ENCODE measurements at regions not wholly inside any gene's neighbourhood (a gene's known extent, or its start where the extent isn't known, plus 50 kb on each side); places are given as distances from the start of the nearest gene placed in this dataset.

GRCh38 chr14:40576880-40577478, 1029.7 kb upstream of the LRFN5 start (continued):
- no peak for TF ChIP-seq ZNF331 (CRISPR knock-in tag; IDR thresholded peaks at IDR 0.05; ENCODE audit: low read depth)
- no peak for TF ChIP-seq JUNB (IDR thresholded peaks at IDR 0.05; ENCODE audit: unreplicated experiment)
- TF ChIP-seq STAT1 (IDR thresholded peaks at IDR 0.05; ENCODE audit: unreplicated experiment), result no peak

GRCh38 chr14:40574780-40575179, 1031.9 kb upstream of the LRFN5 start:
- TF ChIP-seq JUNB (IDR thresholded peaks at IDR 0.05; ENCODE audit: unreplicated experiment) (no peak), EZH2phosphoT487 (IDR thresholded peaks at IDR 0.05; ENCODE audit: unreplicated experiment) (no peak), CREB1 (CRISPR knock-in tag; IDR thresholded peaks at IDR 0.05; ENCODE audit: low read depth) (no peak), CTCF (conservative IDR thresholded peaks at IDR 0.05; ENCODE audit: low read depth in 2 of 2) (no peak), REST (IDR thresholded peaks at IDR 0.05; ENCODE audit: unreplicated experiment) (no peak), EZH2 (IDR thresholded peaks at IDR 0.05; ENCODE audit: low read depth, unreplicated experiment) (no peak), ZNF462 (CRISPR knock-in tag; IDR thresholded peaks at IDR 0.05) (no peak), ETS1 (IDR thresholded peaks at IDR 0.05) (no peak), NANOG (IDR thresholded peaks at IDR 0.05; ENCODE audit: borderline replicate concordance) (no peak), ZNF331 (CRISPR knock-in tag; IDR thresholded peaks at IDR 0.05; ENCODE audit: low read depth) (no peak), ZNF114 (CRISPR knock-in tag; IDR thresholded peaks at IDR 0.05) (no peak), STAT1 (IDR thresholded peaks at IDR 0.05; ENCODE audit: unreplicated experiment) (no peak)
- H2AFZ ChIP-seq, result 0 out of 2 replicates have a peak overlapping the region, but pooled peaks have one; percentile 21

More at GRCh38 chr14:40574780-40575179, 1031.9 kb upstream of the LRFN5 start:
- Mint-ChIP-seq H3K36me3 (ENCODE audit: low read depth) (no peaks in the 10 kb centered on the region), H3K9me3 (no peaks in the 10 kb centered on the region), H3K27ac (no peak overlapping the region; the same call in 1 of the 2 replicates), H3K27me3 (ENCODE audit: insufficient read depth, low read depth, poor library complexity) (no peaks in the 10 kb centered on the region), H3K4me3 (no peak overlapping the region), H3K4me1 (peaks cover 6% of the 10 kb centered on the region)
- peaks cover 11% of the 10 kb centered on the region for H3K4me1 ChIP-seq (ENCODE audit: insufficient read depth)
- no peaks in the 10 kb centered on the region for H3K79me2 ChIP-seq (replicated peaks; ENCODE audit: insufficient read depth)
- H3K36me3 ChIP-seq (ENCODE audit: insufficient read depth), result no peaks in the 10 kb centered on the region
- no peak overlapping the region for H3K27ac ChIP-seq (ENCODE audit: low read depth)
- H3K27me3 ChIP-seq (ENCODE audit: insufficient read depth), result no peaks in the 10 kb centered on the region
- no peaks in the 10 kb centered on the region for H4K20me1 ChIP-seq (replicated peaks; ENCODE audit: insufficient read depth)
- DNase-seq (ENCODE audit: low spot score) (peak; percentile 8), ATAC-seq (no peak)
- no peak overlapping the region for H3K4me3 ChIP-seq
- no peaks in the 10 kb centered on the region for H3F3A ChIP-seq (replicated peaks; ENCODE audit: low read depth)
- no peaks in the 10 kb centered on the region for H3K9me2 ChIP-seq (ENCODE audit: insufficient read depth)
- peak overlapping the region; percentile 41 for H3K4me2 ChIP-seq

All from GM23338 (cell line).